Endothelial cell (in vitro differentiated cells): ENCODE measurements at regions not wholly inside any gene's neighbourhood (a gene's known extent, or its start where the extent isn't known, plus 50 kb on each side); places are given as distances from the start of the nearest gene placed in this dataset.
"Not testable (repeated sequence)": the region's sequence is repeated elsewhere in the genome, so short reads cannot be mapped to it uniquely, and the experiment has no call there.

Source experiments
- DNase-seq: peaks from one replicate; pipeline ENCODE4 v3.0.0; 2021; ENCODE audit warnings: low spot score
- H3K27ac Mint-ChIP-seq: one replicate; pipeline ENCODE4 v1.8.0; 2021; ENCODE audit warnings: mixed read lengths, inconsistent platforms; ENCODE audit not compliant: unreplicated experiment
- H3K27me3 Mint-ChIP-seq: one replicate; pipeline ENCODE4 v1.8.0; 2021; ENCODE audit warnings: mild to moderate bottlenecking, moderate library complexity, mixed read lengths, inconsistent platforms; ENCODE audit not compliant: unreplicated experiment
- H3K36me3 Mint-ChIP-seq: one replicate; pipeline ENCODE4 v1.8.0; 2021; ENCODE audit warnings: mild to moderate bottlenecking, low read depth, mixed read lengths, inconsistent platforms; ENCODE audit not compliant: unreplicated experiment
- H3K4me1 Mint-ChIP-seq: one replicate; pipeline ENCODE4 v1.8.0; 2021; ENCODE audit warnings: mild to moderate bottlenecking, mixed read lengths, inconsistent platforms; ENCODE audit not compliant: unreplicated experiment
- H3K4me3 Mint-ChIP-seq: one replicate; pipeline ENCODE4 v1.8.0; 2021; ENCODE audit warnings: mild to moderate bottlenecking, mixed read lengths, inconsistent platforms; ENCODE audit not compliant: unreplicated experiment
- H3K9me3 Mint-ChIP-seq: one replicate; pipeline ENCODE4 v1.8.0; 2021; ENCODE audit warnings: mixed read lengths, inconsistent platforms; ENCODE audit not compliant: unreplicated experiment
- CTCF ChIP-seq: fragments of 200-600 bp; sonication (generic); IDR thresholded peaks from one replicate; pipeline ENCODE4 v1.5.0; 2021; ENCODE audit warnings: antibody characterized with exemption; ENCODE audit not compliant: unreplicated experiment

- Mint-ChIP-seq H3K4me1 (no peaks in the 10 kb centered on the region), H3K9me3 (no peaks in the 10 kb centered on the region), H3K36me3 (no peaks in the 10 kb centered on the region), H3K4me3 (no peak overlapping the region), H3K27ac (no peak overlapping the region), H3K27me3 (no peaks in the 10 kb centered on the region)
- no peak for TF ChIP-seq CTCF
- no peak for DNase-seq
Observed at GRCh38 chrX:110541266-110541665, 182.6 kb downstream of the RTL9 start.

GRCh38 chrX:110550854-110551253 is 192.2 kb downstream of the RTL9 start:
- H3K27ac Mint-ChIP-seq, H3K27me3 Mint-ChIP-seq, H3K9me3 Mint-ChIP-seq: not testable (repeated sequence)

DNA sequence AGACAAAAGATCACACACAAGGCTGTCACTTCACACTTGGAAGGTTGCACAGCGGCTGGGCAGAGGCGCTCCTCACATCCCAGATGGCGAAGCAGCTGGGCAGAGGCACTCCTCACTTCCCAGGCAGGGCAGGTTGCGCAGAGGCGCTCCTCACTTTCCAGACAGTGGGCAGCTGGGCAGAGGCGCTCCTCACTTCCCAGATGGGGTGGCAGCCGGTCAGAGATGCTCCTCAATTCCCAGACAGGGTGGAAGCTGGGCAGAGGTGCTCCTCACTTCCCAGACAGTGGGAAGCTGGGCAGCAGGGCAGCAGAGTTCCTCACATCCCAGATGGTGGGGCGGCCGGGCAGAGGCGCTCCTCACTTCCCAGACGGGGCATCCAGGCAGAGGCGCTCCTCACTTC is 199.2 kb downstream of the RTL9 start:
- peaks cover 5% of the 10 kb centered on the region for H3K9me3 Mint-ChIP-seq
- TF ChIP-seq CTCF, result no peak
- no peak overlapping the region for H3K4me3 Mint-ChIP-seq
- H3K36me3 Mint-ChIP-seq, result no peaks in the 10 kb centered on the region
- H3K4me1 Mint-ChIP-seq, result no peaks in the 10 kb centered on the region
- no peak overlapping the region for H3K27ac Mint-ChIP-seq
- H3K27me3 Mint-ChIP-seq, result no peaks in the 10 kb centered on the region
- no peak for DNase-seq

More at GRCh38 chrX:110550854-110551253, 192.2 kb downstream of the RTL9 start:
- not testable (repeated sequence) for H3K4me3 Mint-ChIP-seq, H3K36me3 Mint-ChIP-seq, DNase-seq, H3K4me1 Mint-ChIP-seq

DNA sequence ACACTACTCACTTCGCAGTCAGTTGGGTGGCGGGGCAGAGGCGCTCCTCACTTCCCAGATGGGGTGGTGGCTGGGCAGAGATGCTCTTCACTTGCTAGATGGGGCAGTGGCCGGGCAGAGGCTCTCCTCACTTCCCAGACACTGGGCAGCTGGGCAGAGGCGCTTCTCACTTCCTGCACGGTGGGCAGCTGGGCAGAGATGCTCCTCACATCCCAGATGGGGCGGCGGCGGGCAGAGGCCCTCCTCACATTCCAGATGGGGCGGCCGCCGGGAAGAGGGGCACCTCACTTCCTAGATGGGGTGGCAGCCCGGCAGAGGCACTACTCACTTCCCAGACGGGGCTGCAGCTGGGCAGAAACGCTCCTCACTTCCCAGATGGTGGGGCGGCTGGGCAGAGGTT is 199.8 kb downstream of the RTL9 start:
- Mint-ChIP-seq H3K27ac (no peak overlapping the region), H3K36me3 (no peaks in the 10 kb centered on the region), H3K9me3 (peaks cover 5% of the 10 kb centered on the region), H3K4me3 (no peak overlapping the region), H3K27me3 (no peaks in the 10 kb centered on the region), H3K4me1 (no peaks in the 10 kb centered on the region)
- DNase-seq, result no peak
- no peak for TF ChIP-seq CTCF

- H3K9me3 Mint-ChIP-seq, result peaks cover 5% of the 10 kb centered on the region
- H3K27me3 Mint-ChIP-seq, result no peaks in the 10 kb centered on the region
- H3K27ac Mint-ChIP-seq, result no peak overlapping the region
- no peak overlapping the region for H3K4me3 Mint-ChIP-seq
- no peaks in the 10 kb centered on the region for H3K4me1 Mint-ChIP-seq
- no peaks in the 10 kb centered on the region for H3K36me3 Mint-ChIP-seq
- no peak for TF ChIP-seq CTCF
- DNase-seq, result no peak
Observed at GRCh38 chrX:110561034-110561433, 202.4 kb downstream of the RTL9 start.

GRCh38 chrX:110563282-110563681 is 204.6 kb downstream of the RTL9 start:
- H3K4me1 Mint-ChIP-seq, result no peaks in the 10 kb centered on the region
- H3K9me3 Mint-ChIP-seq, result no peaks in the 10 kb centered on the region
- no peaks in the 10 kb centered on the region for H3K36me3 Mint-ChIP-seq
- no peaks in the 10 kb centered on the region for H3K27me3 Mint-ChIP-seq
- no peak overlapping the region for H3K4me3 Mint-ChIP-seq
- no peak for TF ChIP-seq CTCF
- DNase-seq, result no peak
- no peak overlapping the region for H3K27ac Mint-ChIP-seq
